ENCODE measurements at regions not wholly inside any gene's neighbourhood (a gene's known extent, or its start where the extent isn't known, plus 50 kb on each side); places are given as distances from the start of the nearest gene placed in this dataset.
"Not testable (repeated sequence)": the region's sequence is repeated elsewhere in the genome, so short reads cannot be mapped to it uniquely, and the experiment has no call there.

GRCh38 chr5:51598026-51598425 lies 214.8 kb downstream of the ISL1 start:
- no peak for TF ChIP-seq Cebpa-rat (IDR thresholded peaks at IDR 0.05)
- Histone ChIP-seq H3K27me3 (no peaks in the 10 kb centered on the region), H3K4me2 (no peak overlapping the region), H4K20me1 (no peaks in the 10 kb centered on the region), H3K4me1 (no peaks in the 10 kb centered on the region), H3K4me3 (no peak overlapping the region), H3K36me3 (no peaks in the 10 kb centered on the region), H3K9me3 (replicated peaks in 1 of 11) (no peaks in the 10 kb centered on the region), H3K27ac (no peak overlapping the region), H3K9ac (no peak overlapping the region)

- no peak overlapping the region for H3K9ac ChIP-seq
- no peak overlapping the region for H3K4me2 ChIP-seq
- H3K27me3 ChIP-seq = no peaks in the 10 kb centered on the region
- H3K27ac ChIP-seq = no peak overlapping the region
- H3K4me1 ChIP-seq = no peaks in the 10 kb centered on the region
- H4K20me1 ChIP-seq = no peaks in the 10 kb centered on the region
- TF ChIP-seq Cebpa-rat (IDR thresholded peaks at IDR 0.05) = no peak
- no peaks in the 10 kb centered on the region for H3K36me3 ChIP-seq
- H3K9me3 ChIP-seq (replicated peaks in 1 of 11) = no peaks in the 10 kb centered on the region
- H3K4me3 ChIP-seq = no peak overlapping the region
Measured at GRCh38 chr5:51599587-51599986, 216.3 kb downstream of the ISL1 start.

- Histone ChIP-seq H3K9ac (no peak overlapping the region), H3K4me2 (no peak overlapping the region), H4K20me1 (no peaks in the 10 kb centered on the region), H3K4me1 (no peaks in the 10 kb centered on the region), H3K4me3 (no peak overlapping the region), H3K9me3 (replicated peaks in 1 of 11) (no peaks in the 10 kb centered on the region), H3K27me3 (no peaks in the 10 kb centered on the region), H3K27ac (no peak overlapping the region), H3K36me3 (no peaks in the 10 kb centered on the region)
- TF ChIP-seq Cebpa-rat (IDR thresholded peaks at IDR 0.05) = no peak
Measured at GRCh38 chr5:51604324-51604723, 221.1 kb downstream of the ISL1 start.

- no peaks in the 10 kb centered on the region for H3K4me1 ChIP-seq
- H3K9me3 ChIP-seq (replicated peaks in 1 of 11) = no peaks in the 10 kb centered on the region
- H3K4me3 ChIP-seq = no peak overlapping the region
- no peak overlapping the region for H3K27ac ChIP-seq
- H3K27me3 ChIP-seq = no peaks in the 10 kb centered on the region
- H4K20me1 ChIP-seq = no peaks in the 10 kb centered on the region
- TF ChIP-seq Cebpa-rat (IDR thresholded peaks at IDR 0.05) = no peak
- no peak overlapping the region for H3K9ac ChIP-seq
- no peak overlapping the region for H3K4me2 ChIP-seq
- no peaks in the 10 kb centered on the region for H3K36me3 ChIP-seq
Measured at GRCh38 chr5:51606921-51607320, 223.7 kb downstream of the ISL1 start.

GRCh38 chr5:51618234-51618633 lies 235.0 kb downstream of the ISL1 start:
- H3K4me2 ChIP-seq = no peak overlapping the region
- TF ChIP-seq Cebpa-rat (IDR thresholded peaks at IDR 0.05) = no peak
- H3K9me3 ChIP-seq (replicated peaks in 1 of 11) = no peaks in the 10 kb centered on the region
- no peaks in the 10 kb centered on the region for H4K20me1 ChIP-seq
- no peak overlapping the region for H3K4me3 ChIP-seq
- H3K4me1 ChIP-seq = no peaks in the 10 kb centered on the region
- no peak overlapping the region for H3K27ac ChIP-seq
- no peaks in the 10 kb centered on the region for H3K36me3 ChIP-seq
- no peak overlapping the region for H3K9ac ChIP-seq
- H3K27me3 ChIP-seq = no peaks in the 10 kb centered on the region

- H3K4me3 ChIP-seq = no peak overlapping the region
- no peak overlapping the region for H3K9ac ChIP-seq
- no peak overlapping the region for H3K27ac ChIP-seq
- no peaks in the 10 kb centered on the region for H3K9me3 ChIP-seq (replicated peaks in 1 of 11)
- no peaks in the 10 kb centered on the region for H3K36me3 ChIP-seq
- no peak for TF ChIP-seq Cebpa-rat (IDR thresholded peaks at IDR 0.05)
- H3K4me2 ChIP-seq = no peak overlapping the region
- no peaks in the 10 kb centered on the region for H3K4me1 ChIP-seq
- H4K20me1 ChIP-seq = no peaks in the 10 kb centered on the region
- no peaks in the 10 kb centered on the region for H3K27me3 ChIP-seq
Measured at GRCh38 chr5:51621156-51621555, 237.9 kb downstream of the ISL1 start.

GRCh38 chr5:51622161-51622790 lies 239.0 kb downstream of the ISL1 start:
- no peak overlapping the region for H3K9ac ChIP-seq
- H3K9me3 ChIP-seq (replicated peaks in 1 of 11) = no peaks in the 10 kb centered on the region
- no peak for TF ChIP-seq Cebpa-rat (IDR thresholded peaks at IDR 0.05)
- no peak overlapping the region for H3K27ac ChIP-seq
- no peak overlapping the region for H3K4me2 ChIP-seq
- H3K4me3 ChIP-seq = no peak overlapping the region
- no peaks in the 10 kb centered on the region for H3K27me3 ChIP-seq
- H3K36me3 ChIP-seq = no peaks in the 10 kb centered on the region
- H3K4me1 ChIP-seq = no peaks in the 10 kb centered on the region
- H4K20me1 ChIP-seq = no peaks in the 10 kb centered on the region

GRCh38 chr5:51625224-51625968 lies 242.1 kb downstream of the ISL1 start:
- no peaks in the 10 kb centered on the region for H4K20me1 ChIP-seq
- H3K9ac ChIP-seq = no peak overlapping the region
- no peak for TF ChIP-seq Cebpa-rat (IDR thresholded peaks at IDR 0.05)
- H3K4me2 ChIP-seq = no peak overlapping the region
- no peak overlapping the region for H3K4me3 ChIP-seq
- H3K4me1 ChIP-seq = no peaks in the 10 kb centered on the region
- H3K27ac ChIP-seq = no peak overlapping the region
- no peaks in the 10 kb centered on the region for H3K27me3 ChIP-seq
- 0 out of 22 replicates have a peak, but pooled peaks cover 0 to 6% (median 0%) of the 10 kb centered on the region in 11 experiments for H3K9me3 ChIP-seq (replicated peaks in 1 of 11)
- no peaks in the 10 kb centered on the region for H3K36me3 ChIP-seq

GRCh38 chr5:51632027-51632426 lies 248.8 kb downstream of the ISL1 start:
- no peaks in the 10 kb centered on the region for H3K4me1 ChIP-seq
- 0 out of 22 replicates have a peak, but pooled peaks cover 0 to 6% (median 0%) of the 10 kb centered on the region in 11 experiments for H3K9me3 ChIP-seq (replicated peaks in 1 of 11)
- H3K4me2 ChIP-seq = no peak overlapping the region
- H3K9ac ChIP-seq = no peak overlapping the region
- no peak for TF ChIP-seq Cebpa-rat (IDR thresholded peaks at IDR 0.05)
- H3K27me3 ChIP-seq = no peaks in the 10 kb centered on the region
- H3K27ac ChIP-seq = no peak overlapping the region
- no peaks in the 10 kb centered on the region for H3K36me3 ChIP-seq
- H3K4me3 ChIP-seq = no peak overlapping the region
- no peaks in the 10 kb centered on the region for H4K20me1 ChIP-seq

GRCh38 chr5:51632793-51633192 lies 249.5 kb downstream of the ISL1 start:
- no peaks in the 10 kb centered on the region for H3K36me3 ChIP-seq
- no peak overlapping the region for H3K4me2 ChIP-seq
- H3K4me3 ChIP-seq = no peak overlapping the region
- H3K4me1 ChIP-seq = no peaks in the 10 kb centered on the region
- no peak overlapping the region for H3K27ac ChIP-seq
- 0 out of 22 replicates have a peak, but pooled peaks cover 0 to 6% (median 0%) of the 10 kb centered on the region in 11 experiments for H3K9me3 ChIP-seq (replicated peaks in 1 of 11)
- no peak overlapping the region for H3K9ac ChIP-seq
- no peak for TF ChIP-seq Cebpa-rat (IDR thresholded peaks at IDR 0.05)
- H4K20me1 ChIP-seq = no peaks in the 10 kb centered on the region
- no peaks in the 10 kb centered on the region for H3K27me3 ChIP-seq

- not testable (repeated sequence) for H3K27ac ChIP-seq; H3K4me1 ChIP-seq; H3K9me3 ChIP-seq (replicated peaks in 1 of 11); H3K36me3 ChIP-seq; H3K4me2 ChIP-seq; H3K27me3 ChIP-seq; H4K20me1 ChIP-seq; H3K9ac ChIP-seq; H3K4me3 ChIP-seq
Measured at GRCh38 chr5:51636973-51637372, 253.7 kb downstream of the ISL1 start.
